ENCODE measurements at regions not wholly inside any gene's neighbourhood (a gene's known extent, or its start where the extent isn't known, plus 50 kb on each side); places are given as distances from the start of the nearest gene placed in this dataset.
"Not testable (repeated sequence)": the region's sequence is repeated elsewhere in the genome, so short reads cannot be mapped to it uniquely, and the experiment has no call there.

- no peak for DNase-seq (ENCODE audit: low spot score)
These were observed 149.4 kb upstream of the CHST15 start for GRCh38 chr10:124242791-124243190.

GRCh38 chr10:124242365-124242764, 149.0 kb upstream of the CHST15 start:
- no peak for DNase-seq (ENCODE audit: low spot score)

- DNase-seq (ENCODE audit: low spot score) = not testable (repeated sequence)
These were observed 148.1 kb upstream of the CHST15 start for GRCh38 chr10:124241510-124241909.

GRCh38 chr10:124240839-124241291, 147.5 kb upstream of the CHST15 start:
- no peak for DNase-seq (ENCODE audit: low spot score)

- no peak for DNase-seq (ENCODE audit: low spot score)
These were observed 146.3 kb upstream of the CHST15 start for GRCh38 chr10:124239696-124240095.

- DNase-seq (ENCODE audit: low spot score) = no peak
These were observed 145.7 kb upstream of the CHST15 start for GRCh38 chr10:124239134-124239533.

GRCh38 chr10:124238367-124238766, 145.0 kb upstream of the CHST15 start:
- no peak for DNase-seq (ENCODE audit: low spot score)

- no peak for DNase-seq (ENCODE audit: low spot score)
These were observed 144.0 kb upstream of the CHST15 start for GRCh38 chr10:124237282-124237961.

- DNase-seq (ENCODE audit: low spot score) = no peak
These were observed 143.4 kb upstream of the CHST15 start for GRCh38 chr10:124236816-124237215.

- DNase-seq (ENCODE audit: low spot score) = no peak
These were observed 142.7 kb upstream of the CHST15 start for GRCh38 chr10:124236136-124236535.

- DNase-seq (ENCODE audit: low spot score) = no peak
These were observed 141.8 kb upstream of the CHST15 start for GRCh38 chr10:124235232-124235631.

- no peak for DNase-seq (ENCODE audit: low spot score)
These were observed 140.2 kb upstream of the CHST15 start for GRCh38 chr10:124233546-124234138.

GRCh38 chr10:124232686-124233545, 139.5 kb upstream of the CHST15 start:
- no peak for DNase-seq (ENCODE audit: low spot score)

- no peak for DNase-seq (ENCODE audit: low spot score)
These were observed 138.1 kb upstream of the CHST15 start for GRCh38 chr10:124231168-124232155.

GRCh38 chr10:124230635-124231167, 137.3 kb upstream of the CHST15 start:
- no peak for DNase-seq (ENCODE audit: low spot score)

GRCh38 chr10:124229989-124230634, 136.7 kb upstream of the CHST15 start:
- DNase-seq (ENCODE audit: low spot score) = no peak

GRCh38 chr10:124229201-124229988, 136.0 kb upstream of the CHST15 start:
- DNase-seq (ENCODE audit: low spot score) = no peak

GRCh38 chr10:124228471-124228870, 135.1 kb upstream of the CHST15 start:
- DNase-seq (ENCODE audit: low spot score) = no peak

GRCh38 chr10:124227988-124228387, 134.6 kb upstream of the CHST15 start:
- DNase-seq (ENCODE audit: low spot score) = no peak

All from hematopoietic multipotent progenitor cell treated with erythropoietin and hydrocortisone succinate and interleukin-3 and kit ligand, for 15 days (in vitro differentiated cells).